HEK293 (cell line): ENCODE measurements at regions not wholly inside any gene's neighbourhood (a gene's known extent, or its start where the extent isn't known, plus 50 kb on each side); places are given as distances from the start of the nearest gene placed in this dataset.

Source experiments
- CTCF ChIA-PET: fragments of 350-600 bp; formaldehyde crosslinking; extraction: SDS; loops from one replicate; lab custom pipeline; 2021; ENCODE audit warnings: antibody characterized with exemption; lab: Yijun Ruan, JAX
- POLR2A ChIA-PET: fragments of 300-600 bp; formaldehyde crosslinking; extraction: SDS; loops from one replicate; lab custom pipeline; 2020; ENCODE audit warnings: antibody characterized with exemption, inconsistent platforms; lab: Yijun Ruan, JAX
- H3K27ac ChIP-seq: fragments of 200-500 bp; sonication (Bioruptor generic); 2 replicates; pipeline ENCODE4 v1.5.1; 2014; ENCODE audit warnings: low read depth, low read length, control low read depth, inconsistent platforms; ENCODE audit errors: extremely low read depth
- H3K36me3 ChIP-seq, 2 experiments: fragments of 200-500 bp in 1 of 2; sonication (Bioruptor generic) in 1 of 2; 1 replicate in 1 of 2; 2 replicates in 1 of 2; pipeline ENCODE4 v1.5.1; 2014 to 2017; ENCODE audit warnings: inconsistent platforms in 2 of 2, low read length in 2 of 2; ENCODE audit not compliant: control insufficient read depth in 2 of 2, insufficient read depth in 1 of 2
- H3K4me1 ChIP-seq: fragments of 200-500 bp; sonication (Bioruptor generic); 2 replicates; pipeline ENCODE4 v1.5.1; 2014; ENCODE audit warnings: mild to moderate bottlenecking, low read length, inconsistent platforms; ENCODE audit not compliant: control insufficient read depth, insufficient read depth
- H3K4me3 ChIP-seq: 2 replicates; pipeline ENCODE4 v1.5.1; 2011; ENCODE audit warnings: low read depth, mild to moderate bottlenecking, control low read depth, low read length, moderate library complexity
- H3K9me3 ChIP-seq: fragments of 200-500 bp; sonication (Bioruptor generic); 2 replicates; pipeline ENCODE4 v1.5.1; 2014; ENCODE audit warnings: low read depth, low read length, inconsistent platforms; ENCODE audit not compliant: control insufficient read depth, insufficient read depth
- CTCF ChIP-seq: fragments of 450-650 bp; formaldehyde crosslinking; IDR thresholded peaks from 2 replicates; pipeline ENCODE4 v1.5.1; 2016; ENCODE audit warnings: missing biosample characterization, missing genetic modification characterization
- FEZF1 ChIP-seq: fragments of 450-650 bp; formaldehyde crosslinking; IDR thresholded peaks from 2 replicates; pipeline ENCODE4 v1.5.1; 2016; ENCODE audit warnings: missing biosample characterization, missing genetic modification characterization
- IKZF3 ChIP-seq: fragments of 450-650 bp; IDR thresholded peaks from 2 replicates; pipeline ENCODE4 v1.5.0; 2018; ENCODE audit warnings: missing biosample characterization, mild to moderate bottlenecking, missing genetic modification characterization, moderate library complexity
- KLF7 ChIP-seq: fragments of 450-650 bp; formaldehyde crosslinking; IDR thresholded peaks from 2 replicates; pipeline ENCODE4 v1.5.1; 2016; ENCODE audit warnings: missing biosample characterization, missing genetic modification characterization, borderline replicate concordance
- PBX3 ChIP-seq: sonication (generic); formaldehyde crosslinking; IDR thresholded peaks from 2 replicates; pipeline ENCODE4 v1.8.1; 2022; ENCODE audit warnings: mild to moderate bottlenecking, moderate library complexity, missing genetic modification reagents
- SETDB1 ChIP-seq: IDR thresholded peaks from one replicate; pipeline ENCODE4 v1.6.1; 2017; ENCODE audit warnings: mild to moderate bottlenecking, low read length, moderate library complexity, mixed read lengths; ENCODE audit not compliant: insufficient read length
- ZBTB17 ChIP-seq: fragments of 450-650 bp; formaldehyde crosslinking; IDR thresholded peaks from 2 replicates; pipeline ENCODE4 v1.5.1; 2016; ENCODE audit warnings: missing biosample characterization, missing genetic modification characterization
- ZBTB8A ChIP-seq: fragments of 450-650 bp; formaldehyde crosslinking; IDR thresholded peaks from 2 replicates; pipeline ENCODE4 v1.5.1; 2016; ENCODE audit warnings: missing biosample characterization, missing genetic modification characterization
- ZNF138 ChIP-seq: fragments of 450-650 bp; formaldehyde crosslinking; IDR thresholded peaks from 2 replicates; pipeline ENCODE4 v1.5.1; 2016; ENCODE audit warnings: missing biosample characterization, missing genetic modification characterization, borderline replicate concordance
- ZNF223 ChIP-seq: fragments of 450-650 bp; formaldehyde crosslinking; IDR thresholded peaks from 2 replicates; pipeline ENCODE4 v1.5.1; 2016; ENCODE audit warnings: missing biosample characterization, missing genetic modification characterization
- ZNF24 ChIP-seq: fragments of 450-650 bp; formaldehyde crosslinking; IDR thresholded peaks from 2 replicates; pipeline ENCODE4 v1.5.1; 2016; ENCODE audit warnings: missing biosample characterization, missing genetic modification characterization
- ZNF488 ChIP-seq: fragments of 450-650 bp; formaldehyde crosslinking; IDR thresholded peaks from 2 replicates; pipeline ENCODE4 v1.5.1; 2016; ENCODE audit warnings: missing biosample characterization, missing genetic modification characterization
- ZNF514 ChIP-seq: fragments of 450-650 bp; formaldehyde crosslinking; IDR thresholded peaks from 2 replicates; pipeline ENCODE4 v1.5.1; 2016; ENCODE audit warnings: missing biosample characterization, missing genetic modification characterization
- ZNF521 ChIP-seq: fragments of 450-650 bp; formaldehyde crosslinking; IDR thresholded peaks from 2 replicates; pipeline ENCODE4 v1.5.1; 2017; ENCODE audit warnings: missing biosample characterization, mild to moderate bottlenecking, missing genetic modification characterization
- ZNF629 ChIP-seq: fragments of 450-650 bp; formaldehyde crosslinking; IDR thresholded peaks from 2 replicates; pipeline ENCODE4 v1.5.1; 2017; ENCODE audit warnings: missing biosample characterization, missing genetic modification characterization
- ZNF658 ChIP-seq: fragments of 450-650 bp; formaldehyde crosslinking; IDR thresholded peaks from 2 replicates; pipeline ENCODE4; 2016; ENCODE audit warnings: missing biosample characterization, missing genetic modification characterization
- ZNF660 ChIP-seq: fragments of 450-650 bp; IDR thresholded peaks from 2 replicates; pipeline ENCODE4 v1.5.1; 2018; ENCODE audit warnings: missing biosample characterization, mild to moderate bottlenecking, missing genetic modification characterization
- ZNF692 ChIP-seq: fragments of 450-650 bp; formaldehyde crosslinking; IDR thresholded peaks from 2 replicates; pipeline ENCODE4 v1.5.1; 2016; ENCODE audit warnings: missing biosample characterization, missing genetic modification characterization
- ZNF76 ChIP-seq: fragments of 450-650 bp; formaldehyde crosslinking; IDR thresholded peaks from 2 replicates; pipeline ENCODE4; 2016; ENCODE audit warnings: low read depth, missing biosample characterization, missing genetic modification characterization, borderline replicate concordance
- ZSCAN18 ChIP-seq: fragments of 450-650 bp; formaldehyde crosslinking; IDR thresholded peaks from 2 replicates; pipeline ENCODE4 v1.5.1; 2016; ENCODE audit warnings: missing biosample characterization, missing genetic modification characterization

GRCh38 chr2:49255409-49255971 is 101.2 kb upstream of the FSHR start:
- Histone ChIP-seq H3K4me1 (no peaks in the 10 kb centered on the region), H3K4me3 (no peak overlapping the region), H3K27ac (no peak overlapping the region), H3K9me3 (no peaks in the 10 kb centered on the region), H3K36me3 (no peaks in the 10 kb centered on the region)
- TF ChIP-seq ZNF76 = no peak
- TF ChIP-seq ZSCAN18 (tag by site-specific recombination) = no peak
- no peak for TF ChIP-seq ZNF521 (tag by site-specific recombination)
- no peak for TF ChIP-seq ZBTB8A (tag by site-specific recombination)
- no peak for TF ChIP-seq KLF7 (tag by site-specific recombination)
- no peak for TF ChIP-seq ZNF514 (tag by site-specific recombination)
- no peak for TF ChIP-seq PBX3 (CRISPR knock-in tag)
- TF ChIP-seq SETDB1 = no peak
- CTCF ChIA-PET = no interaction called here
- POLR2A ChIA-PET = no interaction called here

- CTCF ChIA-PET = no interaction called here
- Histone ChIP-seq H3K9me3 (no peaks in the 10 kb centered on the region), H3K36me3 (no peaks in the 10 kb centered on the region)
- TF ChIP-seq FEZF1 (tag by site-specific recombination) (no peak), ZNF692 (tag by site-specific recombination) (no peak), PBX3 (CRISPR knock-in tag) (no peak), ZNF660 (no peak), IKZF3 (tag by site-specific recombination) (no peak), ZNF24 (tag by site-specific recombination) (no peak), ZNF138 (tag by site-specific recombination) (no peak), ZNF658 (tag by site-specific recombination) (no peak), ZNF629 (no peak), ZNF223 (no peak), CTCF (tag by site-specific recombination) (no peak), ZBTB17 (tag by site-specific recombination) (no peak), ZNF488 (no peak)
- TF ChIP-seq, all 188 proteins: peak for 0
- Histone ChIP-seq H3K4me3 (no peak overlapping the region), H3K4me1 (no peaks in the 10 kb centered on the region), H3K27ac (no peak overlapping the region)
- POLR2A ChIA-PET = no interaction called here
Measured at GRCh38 chr2:49254401-49254800, 100.1 kb upstream of the FSHR start.
